MM.1S (cell line): ENCODE measurements at regions not wholly inside any gene's neighbourhood (a gene's known extent, or its start where the extent isn't known, plus 50 kb on each side); places are given as distances from the start of the nearest gene placed in this dataset.

Source experiments
- EZH2 ChIP-seq: fragments of 300-600 bp; sonication (generic); optimal IDR thresholded peaks from 2 replicates; pipeline ENCODE3; 2017; ENCODE audit warnings: low read depth, mild to moderate bottlenecking, antibody characterized with exemption, low read length, mixed read lengths
- TF ChIP-seq, protein P1 (sequence below): fragments of 300-600 bp; sonication (generic); IDR thresholded peaks from 2 replicates; pipeline ENCODE4 v1.5.1; 2016; ENCODE audit warnings: antibody characterized with exemption, low read length, mixed read lengths

DNA sequence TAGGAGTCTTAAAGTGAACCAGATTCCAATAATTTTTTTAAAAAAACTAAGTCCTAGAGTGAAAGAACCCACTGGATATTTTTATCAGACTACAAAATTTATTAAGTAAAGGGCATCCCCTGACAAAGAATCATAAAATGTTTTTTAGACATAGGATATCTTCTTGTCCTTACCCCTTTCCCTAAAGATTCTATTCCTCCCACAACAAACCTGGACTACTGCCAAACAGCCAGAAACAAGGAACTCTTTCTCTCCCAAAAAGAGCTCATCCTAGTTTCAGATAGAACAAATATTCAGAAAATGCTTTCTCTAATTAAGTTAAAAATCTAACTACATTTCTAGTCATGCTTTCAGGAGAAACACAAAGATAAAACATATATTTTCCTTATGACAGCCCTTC is 327.1 kb downstream of the FAM181B start:
- TF ChIP-seq, protein P1, sequence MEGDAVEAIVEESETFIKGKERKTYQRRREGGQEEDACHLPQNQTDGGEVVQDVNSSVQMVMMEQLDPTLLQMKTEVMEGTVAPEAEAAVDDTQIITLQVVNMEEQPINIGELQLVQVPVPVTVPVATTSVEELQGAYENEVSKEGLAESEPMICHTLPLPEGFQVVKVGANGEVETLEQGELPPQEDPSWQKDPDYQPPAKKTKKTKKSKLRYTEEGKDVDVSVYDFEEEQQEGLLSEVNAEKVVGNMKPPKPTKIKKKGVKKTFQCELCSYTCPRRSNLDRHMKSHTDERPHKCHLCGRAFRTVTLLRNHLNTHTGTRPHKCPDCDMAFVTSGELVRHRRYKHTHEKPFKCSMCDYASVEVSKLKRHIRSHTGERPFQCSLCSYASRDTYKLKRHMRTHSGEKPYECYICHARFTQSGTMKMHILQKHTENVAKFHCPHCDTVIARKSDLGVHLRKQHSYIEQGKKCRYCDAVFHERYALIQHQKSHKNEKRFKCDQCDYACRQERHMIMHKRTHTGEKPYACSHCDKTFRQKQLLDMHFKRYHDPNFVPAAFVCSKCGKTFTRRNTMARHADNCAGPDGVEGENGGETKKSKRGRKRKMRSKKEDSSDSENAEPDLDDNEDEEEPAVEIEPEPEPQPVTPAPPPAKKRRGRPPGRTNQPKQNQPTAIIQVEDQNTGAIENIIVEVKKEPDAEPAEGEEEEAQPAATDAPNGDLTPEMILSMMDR: no peak
- TF ChIP-seq EZH2: no peak
